HepG2 (cell line): ENCODE measurements at regions not wholly inside any gene's neighbourhood (a gene's known extent, or its start where the extent isn't known, plus 50 kb on each side); places are given as distances from the start of the nearest gene placed in this dataset.

Source experiments
- FOXK1 ChIP-seq: sonication (generic); formaldehyde crosslinking; IDR thresholded peaks from 2 replicates; pipeline ENCODE4 v1.4.0; 2020; ENCODE audit warnings: low read depth, missing genetic modification reagents, borderline replicate concordance
- MAFF ChIP-seq: IDR thresholded peaks from 2 replicates; pipeline ENCODE4 v1.6.1; 2011; ENCODE audit warnings: low read depth, low read length, improper control_type of control experiment
- STAG1 ChIP-seq: sonication (generic); formaldehyde crosslinking; IDR thresholded peaks from 2 replicates; pipeline ENCODE4 v1.4.0; 2020; ENCODE audit warnings: missing genetic modification reagents
- SUZ12 ChIP-seq: fragments of 150-350 bp; IDR thresholded peaks from 2 replicates; pipeline ENCODE4 v1.6.1; 2014; ENCODE audit warnings: low read depth, low read length
- ZBTB1 ChIP-seq: sonication (generic); formaldehyde crosslinking; IDR thresholded peaks from 2 replicates; pipeline ENCODE4 v1.4.0; 2020; ENCODE audit warnings: missing genetic modification reagents, borderline replicate concordance
- ZNF205 ChIP-seq: IDR thresholded peaks from 2 replicates; pipeline ENCODE4 v1.6.1; 2018; ENCODE audit warnings: missing biosample characterization, missing genetic modification reagents
- ZNF235 ChIP-seq: sonication (generic); formaldehyde crosslinking; IDR thresholded peaks from 2 replicates; pipeline ENCODE4 v1.8.1; 2023; ENCODE audit warnings: mild to moderate bottlenecking, missing genetic modification reagents, borderline replicate concordance
- ZNF350 ChIP-seq: sonication (generic); formaldehyde crosslinking; IDR thresholded peaks from 2 replicates; pipeline ENCODE4 v1.4.0; 2020; ENCODE audit warnings: mild to moderate bottlenecking, low read depth, missing genetic modification reagents, borderline replicate concordance
- TF ChIP-seq, protein P1 (sequence below): sonication (generic); formaldehyde crosslinking; IDR thresholded peaks from 2 replicates; pipeline ENCODE4 v1.4.0; 2020; ENCODE audit warnings: missing genetic modification reagents

DNA sequence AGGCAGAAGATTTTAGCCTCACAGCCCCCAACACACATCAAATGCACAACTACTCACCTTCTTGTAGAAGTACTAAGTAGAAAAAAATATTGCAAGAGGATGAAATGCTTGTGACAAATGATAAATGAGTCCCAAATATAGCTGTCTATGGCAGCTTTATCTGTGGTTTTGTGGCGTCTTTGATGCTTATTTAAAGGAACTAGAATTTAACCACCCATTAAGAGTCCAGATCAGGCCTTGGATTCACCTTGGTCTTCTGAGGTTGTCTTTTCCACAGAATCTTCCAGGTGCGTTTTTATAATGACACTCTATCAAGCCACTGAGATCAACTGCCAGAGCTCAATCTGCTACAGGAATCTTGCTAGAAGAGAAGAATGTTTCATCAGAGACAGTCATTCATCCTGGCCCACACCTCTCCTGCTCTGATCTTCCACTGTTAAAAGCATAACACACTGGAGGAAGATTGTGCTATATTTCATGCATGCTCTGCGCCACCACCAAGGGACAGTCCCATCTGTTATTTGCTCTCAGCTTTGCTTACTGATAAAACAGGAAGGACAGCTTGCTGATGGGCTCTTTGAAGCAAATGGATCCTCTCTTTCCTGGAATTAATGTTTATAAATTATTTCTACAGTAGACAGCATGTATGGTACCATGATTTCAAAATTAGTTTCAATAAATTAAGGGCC is 144.1 kb downstream of the SLC7A11 start:
- no peak for TF ChIP-seq SUZ12
- no peak; the same call in 1 of the 2 replicates for TF ChIP-seq STAG1 (CRISPR knock-in tag)
- TF ChIP-seq, protein P1, sequence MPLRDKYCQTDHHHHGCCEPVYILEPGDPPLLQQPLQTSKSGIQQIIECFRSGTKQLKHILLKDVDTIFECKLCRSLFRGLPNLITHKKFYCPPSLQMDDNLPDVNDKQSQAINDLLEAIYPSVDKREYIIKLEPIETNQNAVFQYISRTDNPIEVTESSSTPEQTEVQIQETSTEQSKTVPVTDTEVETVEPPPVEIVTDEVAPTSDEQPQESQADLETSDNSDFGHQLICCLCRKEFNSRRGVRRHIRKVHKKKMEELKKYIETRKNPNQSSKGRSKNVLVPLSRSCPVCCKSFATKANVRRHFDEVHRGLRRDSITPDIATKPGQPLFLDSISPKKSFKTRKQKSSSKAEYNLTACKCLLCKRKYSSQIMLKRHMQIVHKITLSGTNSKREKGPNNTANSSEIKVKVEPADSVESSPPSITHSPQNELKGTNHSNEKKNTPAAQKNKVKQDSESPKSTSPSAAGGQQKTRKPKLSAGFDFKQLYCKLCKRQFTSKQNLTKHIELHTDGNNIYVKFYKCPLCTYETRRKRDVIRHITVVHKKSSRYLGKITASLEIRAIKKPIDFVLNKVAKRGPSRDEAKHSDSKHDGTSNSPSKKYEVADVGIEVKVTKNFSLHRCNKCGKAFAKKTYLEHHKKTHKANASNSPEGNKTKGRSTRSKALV (CRISPR knock-in tag), result no peak
- no peak for TF ChIP-seq ZNF205
- no peak for TF ChIP-seq ZNF350 (CRISPR knock-in tag)
- TF ChIP-seq FOXK1 (CRISPR knock-in tag), result no peak
- no peak for TF ChIP-seq ZBTB1
- no peak for TF ChIP-seq MAFF
- TF ChIP-seq ZNF235 (CRISPR knock-in tag), result no peak
